Fibroblast of mammary gland (primary cell): ENCODE measurements at regions not wholly inside any gene's neighbourhood (a gene's known extent, or its start where the extent isn't known, plus 50 kb on each side); places are given as distances from the start of the nearest gene placed in this dataset.

Source experiments
- DNase-seq: peaks from one replicate; pipeline ENCODE4 v3.0.0-alpha.2; 2010; ENCODE audit warnings: low read depth
- H3K4me3 ChIP-seq: 2 replicates; pipeline ENCODE4 v1.5.1; 2011; ENCODE audit warnings: low read depth, mild to moderate bottlenecking, low read length, moderate library complexity; ENCODE audit not compliant: control insufficient read depth
- TF ChIP-seq, protein P1 (sequence below): conservative IDR thresholded peaks from 2 replicates; pipeline ENCODE4 v1.5.1; 2011; ENCODE audit warnings: low read depth, low read length, inconsistent platforms; ENCODE audit not compliant: control insufficient read depth, insufficient read depth

DNA sequence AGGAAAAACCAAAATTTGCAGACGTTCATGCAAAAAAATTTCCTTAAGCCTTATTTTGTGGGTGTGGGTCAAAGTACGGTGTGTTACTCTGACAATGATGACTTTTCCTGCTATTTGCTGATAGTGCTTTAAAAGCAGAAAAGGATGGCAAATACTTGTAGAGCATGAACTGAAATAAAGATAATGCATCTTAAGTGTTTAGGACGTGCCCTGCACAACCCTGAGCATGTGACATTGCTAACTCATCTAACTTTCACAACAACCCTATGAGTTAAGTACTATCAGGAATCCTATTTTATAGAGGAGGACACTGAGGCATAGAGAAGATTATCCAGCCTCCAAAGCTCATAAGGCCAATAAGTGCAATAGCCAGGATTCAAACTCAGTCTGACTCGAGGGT lies 143.3 kb downstream of the RNF152 start:
- H3K4me3 ChIP-seq, result no peak overlapping the region
- no peak for DNase-seq
- TF ChIP-seq, protein P1, sequence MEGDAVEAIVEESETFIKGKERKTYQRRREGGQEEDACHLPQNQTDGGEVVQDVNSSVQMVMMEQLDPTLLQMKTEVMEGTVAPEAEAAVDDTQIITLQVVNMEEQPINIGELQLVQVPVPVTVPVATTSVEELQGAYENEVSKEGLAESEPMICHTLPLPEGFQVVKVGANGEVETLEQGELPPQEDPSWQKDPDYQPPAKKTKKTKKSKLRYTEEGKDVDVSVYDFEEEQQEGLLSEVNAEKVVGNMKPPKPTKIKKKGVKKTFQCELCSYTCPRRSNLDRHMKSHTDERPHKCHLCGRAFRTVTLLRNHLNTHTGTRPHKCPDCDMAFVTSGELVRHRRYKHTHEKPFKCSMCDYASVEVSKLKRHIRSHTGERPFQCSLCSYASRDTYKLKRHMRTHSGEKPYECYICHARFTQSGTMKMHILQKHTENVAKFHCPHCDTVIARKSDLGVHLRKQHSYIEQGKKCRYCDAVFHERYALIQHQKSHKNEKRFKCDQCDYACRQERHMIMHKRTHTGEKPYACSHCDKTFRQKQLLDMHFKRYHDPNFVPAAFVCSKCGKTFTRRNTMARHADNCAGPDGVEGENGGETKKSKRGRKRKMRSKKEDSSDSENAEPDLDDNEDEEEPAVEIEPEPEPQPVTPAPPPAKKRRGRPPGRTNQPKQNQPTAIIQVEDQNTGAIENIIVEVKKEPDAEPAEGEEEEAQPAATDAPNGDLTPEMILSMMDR, result no peak

DNA sequence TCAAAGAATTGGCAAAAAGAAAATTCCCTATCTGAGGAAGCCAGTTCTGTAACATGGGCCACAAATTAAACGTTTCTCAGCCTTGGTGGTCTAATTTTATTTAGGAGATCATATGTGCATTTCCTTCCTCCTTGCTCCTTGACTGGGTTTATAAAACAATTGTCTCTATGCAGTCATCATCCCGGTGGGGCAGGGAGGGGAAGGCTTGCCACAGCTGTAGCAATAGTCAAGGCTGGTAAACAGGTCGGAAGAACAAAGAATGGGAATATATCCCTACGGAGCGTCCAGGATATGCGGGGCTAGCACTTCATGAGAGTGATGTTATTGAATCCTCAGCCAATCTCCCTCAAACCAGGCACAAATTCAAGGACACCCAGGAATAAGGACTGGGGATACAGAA lies 143.8 kb downstream of the RNF152 start:
- DNase-seq, result no peak
- no peak overlapping the region for H3K4me3 ChIP-seq
- TF ChIP-seq, protein P1, result no peak

DNA sequence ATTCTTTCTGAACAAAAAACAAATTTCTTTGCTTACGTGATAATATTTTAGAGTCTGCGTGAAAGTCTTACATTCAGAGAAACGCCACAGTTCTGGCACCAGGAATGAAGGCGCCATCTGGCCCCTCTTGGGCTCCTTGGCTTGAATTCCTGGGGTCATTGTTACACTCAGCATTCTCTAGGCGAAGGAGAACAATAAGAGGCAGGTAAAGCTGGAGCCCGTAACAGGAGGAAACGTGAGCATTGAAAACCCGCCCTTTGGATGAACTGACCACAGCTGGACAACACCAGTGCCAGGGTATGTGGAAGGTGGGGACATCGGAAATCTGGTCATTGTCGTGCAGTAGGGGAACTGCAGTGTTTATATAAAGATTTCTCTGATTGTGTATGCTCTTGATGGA lies 144.8 kb downstream of the RNF152 start:
- TF ChIP-seq, protein P1, result no peak
- no peak for DNase-seq
- no peak overlapping the region for H3K4me3 ChIP-seq

DNA sequence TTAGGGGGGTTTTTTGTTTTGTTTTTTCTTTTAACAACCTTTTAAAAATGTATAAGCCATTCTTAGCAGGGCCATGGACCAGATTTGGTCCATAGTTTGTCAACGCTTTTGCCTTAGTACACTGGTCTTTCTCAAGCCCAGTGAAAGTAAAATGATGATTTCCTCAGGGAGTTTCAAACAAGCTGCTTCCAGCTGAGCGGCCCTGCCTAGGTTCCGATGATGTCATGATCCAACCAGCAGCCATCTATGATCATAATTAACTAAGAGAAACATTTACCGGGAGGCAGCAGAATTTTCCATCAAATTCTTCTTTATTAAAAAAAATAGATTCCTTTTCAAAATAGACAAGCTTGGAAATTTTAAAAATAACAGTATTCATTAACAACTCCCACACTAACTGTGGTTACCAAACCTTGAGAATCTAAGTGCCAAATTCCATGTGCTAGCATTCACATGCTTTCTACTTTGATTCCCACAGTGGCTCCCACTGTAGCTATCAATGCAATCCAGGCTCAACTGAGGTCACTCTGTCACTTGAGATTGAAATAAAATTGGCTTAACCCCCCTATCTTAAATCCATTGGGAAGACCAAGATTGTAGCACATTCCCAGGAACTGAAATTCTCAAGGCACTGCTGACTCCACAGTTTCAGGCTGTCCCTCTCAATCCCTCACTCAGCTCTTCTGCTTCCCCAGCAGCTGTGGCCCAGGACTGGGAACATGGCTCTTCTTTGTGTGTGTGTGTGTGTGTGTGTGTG lies 148.9 kb downstream of the RNF152 start:
- peak; percentile 76 for DNase-seq
- TF ChIP-seq, protein P1, result no peak
- H3K4me3 ChIP-seq, result no peak overlapping the region

DNA sequence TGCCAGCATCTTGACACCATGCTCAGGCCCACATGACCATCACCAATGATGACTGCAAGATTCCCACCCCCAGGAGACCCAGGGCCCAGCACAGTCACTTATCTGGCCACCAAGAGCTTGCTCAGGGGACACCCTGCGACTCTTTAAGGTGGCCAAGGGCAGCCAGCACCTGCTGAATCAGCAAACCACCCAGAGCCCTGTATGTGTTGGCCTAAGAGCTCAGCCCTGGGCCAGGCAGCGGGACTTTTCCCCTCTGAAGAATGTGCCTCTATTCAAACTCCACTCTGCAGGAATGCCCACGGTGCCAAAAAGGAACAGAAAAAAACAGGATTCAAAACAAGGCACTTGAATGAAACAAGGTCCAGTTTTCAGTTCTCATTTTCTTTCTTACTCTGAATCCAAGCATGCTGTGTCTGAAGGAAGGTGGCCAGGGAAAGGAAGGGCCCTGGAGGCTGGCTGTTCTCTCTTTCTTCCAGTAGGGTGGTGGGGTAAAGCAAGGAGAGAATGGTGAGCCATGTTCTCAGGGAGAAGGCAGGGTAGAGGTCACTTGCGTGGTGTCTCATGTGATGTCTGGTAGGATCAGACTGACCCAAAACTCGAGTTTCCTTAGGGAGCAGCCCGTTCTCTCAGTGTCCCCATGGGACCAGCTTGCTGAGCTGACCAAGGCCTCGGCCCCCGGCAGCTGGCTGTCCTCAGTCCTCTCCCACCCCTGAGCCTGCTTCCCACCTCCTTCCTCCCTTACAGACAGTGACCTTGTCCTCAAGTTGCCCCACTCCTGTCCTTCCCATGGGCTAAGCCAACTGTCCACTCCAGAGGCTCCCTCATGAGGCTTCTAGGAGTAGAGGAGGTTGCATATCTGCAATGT lies 150.0 kb downstream of the RNF152 start:
- no peak overlapping the region for H3K4me3 ChIP-seq
- TF ChIP-seq, protein P1, result no peak
- peak; percentile 26 for DNase-seq

DNA sequence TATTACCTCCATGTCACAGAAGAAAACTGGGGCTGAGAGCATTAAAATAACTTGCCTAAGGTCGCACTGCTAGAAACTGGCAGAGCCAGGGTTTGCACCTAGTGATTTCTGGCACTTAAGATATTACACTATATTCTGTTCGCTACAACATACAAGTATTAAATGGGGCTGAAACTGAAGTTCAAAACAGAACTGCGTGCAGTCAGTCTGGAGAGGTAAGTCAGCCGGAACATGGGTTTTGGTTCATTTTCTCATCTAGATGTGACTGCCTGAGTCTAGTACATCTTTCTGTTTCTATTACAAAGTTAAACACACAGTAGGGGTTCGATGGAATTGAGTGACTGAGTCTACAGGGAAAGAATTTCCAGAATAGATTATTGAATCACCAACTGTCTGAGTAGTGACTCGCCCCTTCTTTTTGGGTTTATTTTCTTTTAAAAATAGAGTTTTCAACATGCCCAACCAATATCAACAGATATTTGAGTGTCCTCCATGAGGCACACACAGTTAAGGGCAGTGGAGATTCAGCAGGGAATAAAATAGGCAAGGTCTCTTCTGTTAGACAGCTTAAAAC lies 150.8 kb downstream of the RNF152 start:
- no peak overlapping the region for H3K4me3 ChIP-seq
- TF ChIP-seq, protein P1, result no peak
- peak; percentile 18 for DNase-seq
